Muscle of leg (tissue), 3 donors: ENCODE measurements at regions not wholly inside any gene's neighbourhood (a gene's known extent, or its start where the extent isn't known, plus 50 kb on each side); places are given as distances from the start of the nearest gene placed in this dataset.
A peak's percentile ranks its signal among the peaks of the same experiment; 100 is the strongest.

Experiments
- DNase-seq: peaks from one replicate; pipeline ENCODE4 v3.0.0; 2013
- H3K27ac ChIP-seq: one replicate; pipeline ENCODE4 v1.5.1; 2013; ENCODE audit warnings: mild to moderate bottlenecking, low read length, control low read depth
- H3K27me3 ChIP-seq: one replicate; pipeline ENCODE4 v1.6.1; 2013; ENCODE audit warnings: low read length; ENCODE audit not compliant: control insufficient read depth, insufficient read depth
- H3K36me3 ChIP-seq: one replicate; pipeline ENCODE4 v1.6.1; 2013; ENCODE audit warnings: low read length; ENCODE audit not compliant: control insufficient read depth, insufficient read depth
- H3K4me1 ChIP-seq: one replicate; pipeline ENCODE4 v1.6.1; 2013; ENCODE audit warnings: low read length; ENCODE audit not compliant: control insufficient read depth, insufficient read depth
- H3K4me3 ChIP-seq: one replicate; pipeline ENCODE4 v1.5.1; 2013; ENCODE audit warnings: low read length, control low read depth
- H3K9me3 ChIP-seq: replicated peaks from 2 replicates; pipeline ENCODE4 v1.6.1; 2013; ENCODE audit warnings: low read depth, low read length; ENCODE audit not compliant: control insufficient read depth
- WGBS: methylation state at CpG from one replicate; pipeline ENCODE4 v1.1.5; 2013; ENCODE audit warnings: missing lambda C conversion rate; ENCODE audit not compliant: insufficient coverage; 5-methylcytosine and 5-hydroxymethylcytosine counted together

DNA sequence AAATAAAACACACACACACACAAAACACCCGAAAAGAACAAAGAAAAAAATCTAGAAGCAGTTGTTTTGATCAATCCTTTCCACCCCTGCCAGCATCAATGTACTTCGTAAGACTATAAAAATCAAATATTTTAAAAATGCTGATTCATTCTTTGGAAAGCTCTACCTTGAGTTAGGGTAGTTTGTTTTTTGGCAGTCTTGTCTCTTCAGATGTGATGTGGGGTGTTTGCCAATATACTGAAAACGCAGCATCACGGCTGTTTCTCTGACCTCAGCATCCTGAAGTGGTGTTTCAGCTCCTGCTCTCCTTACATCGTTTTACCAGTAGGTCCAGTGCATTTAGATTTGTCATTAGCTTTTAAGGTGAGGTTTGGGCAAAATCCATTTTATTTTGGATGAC lies 526.0 kb downstream of the UTRN start:
- Histone ChIP-seq H3K36me3 (peaks cover 11% of the 10 kb centered on the region), H3K9me3 (no peaks in the 10 kb centered on the region), H3K4me1 (no peaks in the 10 kb centered on the region), H3K27me3 (no peaks in the 10 kb centered on the region), H3K4me3 (no peak overlapping the region), H3K27ac (no peak overlapping the region)
- peak; percentile 32 for DNase-seq
- 58% methylated on average over 2 of the region's 5 CpGs for WGBS

DNA sequence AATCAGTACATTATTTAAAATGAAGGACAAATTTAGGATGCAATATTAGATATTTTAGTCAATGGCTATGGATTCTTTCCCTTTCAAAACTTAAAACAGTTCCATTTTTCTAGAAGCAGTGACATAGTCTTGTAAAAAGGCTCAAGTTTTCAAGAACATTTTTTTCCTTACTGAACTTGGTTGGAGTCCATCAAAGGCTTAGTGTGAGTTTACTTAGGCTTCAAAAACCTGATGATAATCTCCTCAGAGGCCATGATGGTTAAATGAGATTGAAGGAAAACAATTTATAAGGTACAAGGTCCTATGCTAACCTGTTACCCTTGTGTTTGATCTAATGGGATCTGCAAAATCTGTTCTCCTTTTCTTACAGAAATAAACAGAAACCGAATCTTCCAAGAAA lies 531.8 kb downstream of the UTRN start:
- Histone ChIP-seq H3K4me3 (no peak overlapping the region), H3K36me3 (peaks cover 9% of the 10 kb centered on the region), H3K27me3 (no peaks in the 10 kb centered on the region), H3K4me1 (no peaks in the 10 kb centered on the region), H3K9me3 (no peaks in the 10 kb centered on the region), H3K27ac (no peak overlapping the region)
- no peak for DNase-seq
- WGBS, result no CpG with 5 or more reads among the region's 1 CpG

DNA sequence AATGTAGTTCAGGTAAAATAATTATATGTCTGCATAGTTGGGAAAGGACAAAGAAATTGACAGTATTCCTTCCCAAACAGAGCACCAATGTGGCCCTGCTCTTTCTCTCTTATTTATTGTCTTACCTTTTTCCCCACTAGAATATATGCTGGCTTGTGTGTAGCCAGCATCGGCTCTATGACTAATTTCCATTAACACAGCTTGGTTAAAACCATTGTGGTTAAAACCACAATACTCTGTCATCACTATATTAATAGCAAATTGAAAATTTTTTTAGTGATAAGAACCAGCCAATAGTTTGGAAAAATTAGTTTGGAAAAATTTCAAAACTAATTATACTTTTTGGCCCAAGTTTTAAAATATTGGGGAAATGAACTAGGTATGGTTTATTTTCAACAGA lies 535.1 kb downstream of the UTRN start:
- H3K36me3 ChIP-seq, result peaks cover 2% of the 10 kb centered on the region
- H3K4me1 ChIP-seq, result no peaks in the 10 kb centered on the region
- no peaks in the 10 kb centered on the region for H3K27me3 ChIP-seq
- H3K4me3 ChIP-seq, result no peak overlapping the region
- H3K9me3 ChIP-seq, result no peaks in the 10 kb centered on the region
- WGBS, result no CpG with 5 or more reads among the region's 1 CpG
- H3K27ac ChIP-seq, result no peak overlapping the region
- no peak for DNase-seq

DNA sequence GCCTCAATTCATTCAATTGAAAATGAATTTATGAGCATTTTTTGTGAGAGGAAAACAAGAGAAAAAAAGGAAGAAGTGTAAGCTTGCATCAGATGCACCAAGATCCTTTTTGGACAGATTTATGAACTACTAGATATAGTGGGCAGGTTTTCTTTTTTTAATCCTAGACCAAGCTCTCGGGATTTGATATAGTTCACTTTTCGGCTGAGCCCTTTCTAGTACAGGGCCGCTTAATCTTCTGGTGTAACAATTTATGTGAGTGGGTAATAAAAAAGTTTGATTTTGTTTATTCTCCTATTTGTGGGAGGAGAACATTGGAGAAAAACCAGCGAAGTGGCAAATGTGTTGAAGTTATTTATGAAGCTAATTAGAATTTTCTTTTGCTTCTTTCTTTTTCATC lies 538.0 kb downstream of the UTRN start:
- Histone ChIP-seq H3K4me1 (no peaks in the 10 kb centered on the region), H3K36me3 (peaks cover 5% of the 10 kb centered on the region), H3K27ac (no peak overlapping the region), H3K4me3 (no peak overlapping the region), H3K27me3 (no peaks in the 10 kb centered on the region), H3K9me3 (no peaks in the 10 kb centered on the region)
- no peak for DNase-seq
- no CpG with 5 or more reads among the region's 4 CpGs for WGBS

DNA sequence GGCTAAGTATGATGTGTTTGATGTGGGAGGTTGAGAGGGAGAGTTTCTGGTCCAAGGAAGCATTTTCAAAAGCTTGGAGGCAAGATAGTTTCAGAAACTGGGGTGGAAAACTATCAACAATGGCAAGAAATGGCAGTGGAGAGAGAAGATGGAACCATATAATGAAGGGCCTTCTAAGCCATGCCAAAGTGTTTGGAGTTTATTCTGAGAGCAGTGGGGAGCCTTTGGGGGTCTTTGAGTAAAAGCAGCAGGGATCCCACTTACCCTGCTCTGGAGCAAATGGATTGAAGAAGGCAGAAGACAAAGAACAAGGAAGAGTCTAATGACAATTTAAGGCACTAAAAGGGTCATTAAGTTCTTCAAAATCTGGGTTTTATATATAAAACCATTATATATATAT lies 538.9 kb downstream of the UTRN start:
- Histone ChIP-seq H3K27me3 (no peaks in the 10 kb centered on the region), H3K4me3 (no peak overlapping the region), H3K36me3 (peaks cover 7% of the 10 kb centered on the region), H3K4me1 (no peaks in the 10 kb centered on the region), H3K9me3 (no peaks in the 10 kb centered on the region), H3K27ac (no peak overlapping the region)
- no peak for DNase-seq

DNA sequence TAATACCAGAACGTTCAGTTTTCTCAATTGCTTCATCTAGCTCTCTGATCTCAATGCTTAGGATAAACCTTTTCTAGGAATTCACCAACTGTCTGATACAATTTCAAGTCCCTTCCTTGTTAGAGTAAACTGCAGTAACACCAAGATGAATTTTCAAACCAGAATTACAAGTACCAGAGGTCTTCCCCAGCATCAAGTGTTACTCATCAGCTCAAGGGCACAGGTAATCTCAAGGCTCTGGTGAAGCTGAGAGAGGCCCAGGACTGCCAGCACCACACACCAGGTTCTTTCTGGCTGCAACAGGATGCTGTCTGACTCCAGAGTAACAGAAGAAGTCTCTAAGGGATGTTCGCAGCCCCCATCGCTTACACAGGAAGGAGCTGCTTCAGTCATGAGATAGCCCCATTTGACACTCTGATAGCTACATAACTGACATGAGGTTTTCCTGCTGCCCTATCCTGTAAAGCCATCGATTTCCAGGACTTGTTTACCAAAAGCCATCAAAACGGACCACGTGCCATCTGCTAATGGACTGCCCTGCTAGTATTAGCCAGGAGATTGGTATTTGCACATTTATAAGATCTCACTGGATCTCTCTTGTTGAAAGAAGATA lies 549.4 kb downstream of the UTRN start:
- H3K4me3 ChIP-seq, result no peak overlapping the region
- no peaks in the 10 kb centered on the region for H3K27me3 ChIP-seq
- H3K27ac ChIP-seq, result no peak overlapping the region
- 78% methylated on average over 3 of the region's 6 CpGs for WGBS
- no peaks in the 10 kb centered on the region for H3K4me1 ChIP-seq
- no peak for DNase-seq
- no peaks in the 10 kb centered on the region for H3K9me3 ChIP-seq
- peaks cover 35% of the 10 kb centered on the region for H3K36me3 ChIP-seq

DNA sequence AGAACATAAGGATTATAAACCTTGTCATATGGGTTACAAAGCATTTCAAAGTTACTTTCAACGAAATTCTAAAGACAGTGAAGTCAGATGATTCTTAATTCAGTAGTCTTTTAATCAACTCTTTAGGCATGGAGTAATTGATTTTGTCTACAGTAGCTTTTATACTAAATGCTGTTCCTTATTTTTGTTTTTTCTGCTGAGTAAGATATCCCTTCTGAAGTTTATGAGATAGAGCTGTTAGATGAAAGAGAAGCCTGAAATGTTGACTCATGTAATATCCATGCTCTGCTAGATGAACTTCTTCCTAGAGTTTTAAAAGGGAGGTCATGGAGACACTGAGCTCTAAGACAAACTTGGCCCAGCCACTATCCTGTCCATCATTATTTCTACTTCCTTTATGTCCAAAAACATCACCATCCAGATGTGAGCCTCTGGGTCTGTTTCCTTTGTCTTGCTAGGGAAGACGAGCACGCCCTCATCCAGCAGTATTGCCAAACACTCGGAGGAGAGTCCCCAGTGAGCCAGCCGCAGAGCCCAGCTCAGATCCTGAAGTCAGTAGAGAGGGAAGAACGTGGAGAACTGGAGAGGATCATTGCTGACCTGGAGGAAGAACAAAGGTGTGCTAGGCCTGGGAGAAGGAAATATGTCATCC lies 550.3 kb downstream of the UTRN start:
- peak; percentile 51 for DNase-seq
- WGBS, result 45% methylated on average over 4 of the region's 6 CpGs
- Histone ChIP-seq H3K36me3 (peaks cover 36% of the 10 kb centered on the region), H3K27ac (no peak overlapping the region), H3K27me3 (no peaks in the 10 kb centered on the region), H3K4me1 (no peaks in the 10 kb centered on the region), H3K4me3 (no peak overlapping the region), H3K9me3 (no peaks in the 10 kb centered on the region)

DNA sequence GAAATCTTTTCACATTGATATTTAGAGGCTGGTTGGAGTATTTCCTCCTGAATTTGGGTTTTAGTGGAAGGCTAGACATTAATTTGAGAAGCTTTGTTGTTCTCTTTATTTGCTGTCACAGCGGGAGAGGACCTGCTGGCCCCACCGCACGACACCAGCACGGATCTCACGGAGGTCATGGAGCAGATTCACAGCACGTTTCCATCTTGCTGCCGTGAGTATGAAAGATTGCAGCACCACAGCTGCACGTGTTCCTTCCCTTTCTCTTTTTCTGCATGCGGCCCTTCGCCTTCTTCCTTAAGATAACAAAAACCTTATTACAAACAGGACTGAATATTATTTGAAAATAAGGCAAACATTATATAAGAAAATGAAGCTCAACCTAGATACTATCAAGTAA lies 555.5 kb downstream of the UTRN start:
- Histone ChIP-seq H3K27ac (no peak overlapping the region), H3K4me3 (no peak overlapping the region), H3K27me3 (no peaks in the 10 kb centered on the region), H3K9me3 (no peaks in the 10 kb centered on the region), H3K4me1 (no peaks in the 10 kb centered on the region), H3K36me3 (peaks cover 30% of the 10 kb centered on the region)
- 84% methylated on average over 5 of the region's 10 CpGs for WGBS
- DNase-seq, result no peak

DNA sequence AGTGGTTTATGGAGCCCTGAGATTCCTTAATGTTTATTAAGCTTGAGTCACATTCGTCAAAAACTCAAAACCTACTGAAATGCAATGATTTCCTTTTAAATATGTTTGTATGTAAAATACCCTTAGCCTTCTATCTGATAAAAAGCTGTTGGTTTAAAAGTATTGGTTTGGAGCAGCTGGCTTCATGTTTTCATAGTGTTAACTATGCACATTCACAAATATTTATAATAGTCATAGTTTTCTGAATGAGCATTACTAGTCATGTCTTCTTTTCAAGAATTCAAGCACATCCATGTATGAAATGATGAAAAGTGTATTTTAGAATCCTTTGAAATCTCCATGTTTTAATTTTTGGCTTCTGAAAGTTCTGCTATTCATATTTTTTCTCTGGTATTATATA lies 558.6 kb downstream of the UTRN start:
- WGBS, result no CpG with 5 or more reads among the region's 1 CpG
- no peak for DNase-seq
- no peaks in the 10 kb centered on the region for H3K4me1 ChIP-seq
- no peak overlapping the region for H3K27ac ChIP-seq
- H3K9me3 ChIP-seq, result no peaks in the 10 kb centered on the region
- H3K4me3 ChIP-seq, result no peak overlapping the region
- peaks cover 14% of the 10 kb centered on the region for H3K36me3 ChIP-seq
- no peaks in the 10 kb centered on the region for H3K27me3 ChIP-seq

DNA sequence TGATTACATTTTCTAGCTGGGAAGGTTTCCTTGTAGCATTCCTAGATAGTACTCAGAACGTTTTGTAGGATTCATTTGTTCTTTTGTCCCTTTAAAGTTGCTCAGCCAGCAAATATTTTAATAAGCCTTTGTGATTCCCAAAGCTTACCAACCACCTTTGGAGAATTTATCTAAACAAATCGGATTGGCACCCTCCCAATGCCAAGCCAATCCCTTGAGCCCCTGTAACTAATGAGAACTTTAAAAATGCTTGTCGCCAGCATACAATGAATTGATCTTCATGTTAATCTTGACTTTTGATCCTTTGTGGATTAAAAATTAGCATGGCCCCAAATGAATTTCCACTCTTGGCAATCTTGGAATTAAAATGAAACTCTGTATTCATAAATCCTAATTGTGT lies 559.5 kb downstream of the UTRN start:
- H3K27ac ChIP-seq, result no peak overlapping the region
- no peaks in the 10 kb centered on the region for H3K27me3 ChIP-seq
- peaks cover 10% of the 10 kb centered on the region for H3K36me3 ChIP-seq
- no peak overlapping the region for H3K4me3 ChIP-seq
- H3K4me1 ChIP-seq, result no peaks in the 10 kb centered on the region
- peak; percentile 17 for DNase-seq
- H3K9me3 ChIP-seq, result no peaks in the 10 kb centered on the region
- WGBS, result 60% methylated on average over 1 of the region's 3 CpGs

DNA sequence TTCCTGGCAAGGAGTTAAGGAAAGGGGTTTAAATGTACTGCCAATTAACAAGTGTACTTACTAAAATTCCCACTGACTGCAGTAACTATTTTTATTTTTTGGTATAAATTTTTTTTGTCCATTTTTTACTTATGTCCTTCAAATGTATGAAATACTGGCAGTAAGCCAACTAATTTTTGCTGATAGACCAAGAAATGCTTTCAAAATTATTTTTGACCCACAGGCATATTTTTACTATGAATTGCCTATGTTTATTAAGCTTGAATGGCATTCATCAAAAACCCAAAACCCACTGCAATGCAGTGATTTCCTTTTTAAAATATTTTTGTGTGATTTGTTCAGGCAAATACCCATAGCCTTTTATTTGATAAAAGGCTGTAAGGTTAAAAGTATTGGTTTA lies 560.1 kb downstream of the UTRN start:
- no peak for DNase-seq
- peaks cover 10% of the 10 kb centered on the region for H3K36me3 ChIP-seq

More for the DNA sequence above, 560.1 kb downstream of the UTRN start:
- H3K27me3 ChIP-seq, result no peaks in the 10 kb centered on the region
- H3K27ac ChIP-seq, result no peak overlapping the region
- H3K4me1 ChIP-seq, result no peaks in the 10 kb centered on the region
- no peak overlapping the region for H3K4me3 ChIP-seq
- H3K9me3 ChIP-seq, result no peaks in the 10 kb centered on the region
